ENCODE measurements at regions not wholly inside any gene's neighbourhood (a gene's known extent, or its start where the extent isn't known, plus 50 kb on each side); places are given as distances from the start of the nearest gene placed in this dataset.

DNA sequence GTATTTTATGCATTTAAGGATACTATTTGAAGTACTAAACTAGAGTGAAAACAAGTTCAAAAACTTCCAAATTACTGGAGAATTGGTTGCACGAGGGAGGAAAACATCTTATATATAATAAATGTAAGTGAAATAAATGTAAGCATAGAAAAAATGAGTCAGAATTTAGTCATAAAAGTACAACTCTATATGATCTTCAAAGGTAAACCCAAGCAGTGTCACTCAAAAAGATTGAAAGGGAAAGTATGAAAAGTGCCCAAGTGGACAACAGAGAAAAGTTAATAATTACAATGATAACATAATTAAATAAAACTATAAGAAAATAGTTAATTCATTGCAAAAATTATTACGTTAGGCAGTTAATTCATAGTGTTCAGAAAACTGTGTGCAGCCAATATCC is 2288.5 kb upstream of the C9orf72 start:
- TF ChIP-seq, protein P1, sequence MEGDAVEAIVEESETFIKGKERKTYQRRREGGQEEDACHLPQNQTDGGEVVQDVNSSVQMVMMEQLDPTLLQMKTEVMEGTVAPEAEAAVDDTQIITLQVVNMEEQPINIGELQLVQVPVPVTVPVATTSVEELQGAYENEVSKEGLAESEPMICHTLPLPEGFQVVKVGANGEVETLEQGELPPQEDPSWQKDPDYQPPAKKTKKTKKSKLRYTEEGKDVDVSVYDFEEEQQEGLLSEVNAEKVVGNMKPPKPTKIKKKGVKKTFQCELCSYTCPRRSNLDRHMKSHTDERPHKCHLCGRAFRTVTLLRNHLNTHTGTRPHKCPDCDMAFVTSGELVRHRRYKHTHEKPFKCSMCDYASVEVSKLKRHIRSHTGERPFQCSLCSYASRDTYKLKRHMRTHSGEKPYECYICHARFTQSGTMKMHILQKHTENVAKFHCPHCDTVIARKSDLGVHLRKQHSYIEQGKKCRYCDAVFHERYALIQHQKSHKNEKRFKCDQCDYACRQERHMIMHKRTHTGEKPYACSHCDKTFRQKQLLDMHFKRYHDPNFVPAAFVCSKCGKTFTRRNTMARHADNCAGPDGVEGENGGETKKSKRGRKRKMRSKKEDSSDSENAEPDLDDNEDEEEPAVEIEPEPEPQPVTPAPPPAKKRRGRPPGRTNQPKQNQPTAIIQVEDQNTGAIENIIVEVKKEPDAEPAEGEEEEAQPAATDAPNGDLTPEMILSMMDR (conservative IDR thresholded peaks at IDR 0.05; ENCODE audit: low read depth, low read length) = no peak
- no peak overlapping the region for H3K4me3 ChIP-seq (ENCODE audit: low read depth, low read length)
- DNase-seq (ENCODE audit: low read depth) = no peak

DNA sequence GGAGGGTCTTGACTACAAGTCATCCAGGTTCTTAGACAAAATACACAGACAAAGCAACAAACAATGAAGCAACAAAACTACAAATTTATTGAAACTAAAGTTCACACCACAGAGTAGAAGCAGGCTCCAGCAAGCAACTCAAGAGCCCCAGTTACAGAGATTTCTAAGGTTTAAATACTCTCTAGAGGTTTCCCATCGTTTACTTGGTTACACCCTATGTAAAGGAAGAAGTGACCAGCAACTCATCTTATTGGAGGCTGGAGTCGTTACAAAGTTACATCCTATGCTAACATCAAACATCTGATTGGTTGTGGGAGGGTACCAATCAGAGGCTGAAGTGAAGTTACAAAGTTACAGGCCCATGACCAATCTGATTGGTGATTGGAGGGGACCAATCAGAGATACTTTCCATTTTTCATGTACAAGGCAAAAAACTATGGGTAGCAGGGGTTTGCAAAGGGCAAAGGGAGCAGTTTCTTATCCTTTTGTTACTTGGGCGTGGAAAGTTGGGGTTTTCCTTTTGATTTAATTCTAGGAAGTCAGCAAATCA is 2292.6 kb upstream of the C9orf72 start:
- H3K4me3 ChIP-seq (ENCODE audit: low read depth, low read length) = no peak overlapping the region
- TF ChIP-seq, protein P1 (conservative IDR thresholded peaks at IDR 0.05; ENCODE audit: low read depth, low read length) = no peak
- no peak for DNase-seq (ENCODE audit: low read depth)

DNA sequence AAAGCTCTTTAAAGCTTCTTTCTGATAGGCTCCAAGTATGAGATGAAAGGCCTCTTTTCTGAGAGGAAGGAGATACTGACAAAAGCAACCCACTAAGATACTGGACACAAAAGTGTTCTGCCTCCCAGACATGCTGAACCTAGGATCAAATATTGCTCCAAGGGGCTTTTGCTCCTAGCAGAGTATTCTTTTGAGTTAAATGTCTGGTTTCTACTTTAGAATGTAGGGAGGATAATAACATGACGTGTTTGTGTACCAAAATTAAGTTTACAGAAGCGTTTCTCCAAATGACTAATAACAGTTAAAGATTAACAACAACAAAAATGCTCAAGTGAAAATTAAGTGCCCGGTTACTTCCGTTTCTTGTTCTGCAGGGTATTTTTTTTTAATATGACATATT is 2293.3 kb upstream of the C9orf72 start:
- TF ChIP-seq, protein P1 (conservative IDR thresholded peaks at IDR 0.05; ENCODE audit: low read depth, low read length) = no peak
- no peak for DNase-seq (ENCODE audit: low read depth)
- H3K4me3 ChIP-seq (ENCODE audit: low read depth, low read length) = no peak overlapping the region

DNA sequence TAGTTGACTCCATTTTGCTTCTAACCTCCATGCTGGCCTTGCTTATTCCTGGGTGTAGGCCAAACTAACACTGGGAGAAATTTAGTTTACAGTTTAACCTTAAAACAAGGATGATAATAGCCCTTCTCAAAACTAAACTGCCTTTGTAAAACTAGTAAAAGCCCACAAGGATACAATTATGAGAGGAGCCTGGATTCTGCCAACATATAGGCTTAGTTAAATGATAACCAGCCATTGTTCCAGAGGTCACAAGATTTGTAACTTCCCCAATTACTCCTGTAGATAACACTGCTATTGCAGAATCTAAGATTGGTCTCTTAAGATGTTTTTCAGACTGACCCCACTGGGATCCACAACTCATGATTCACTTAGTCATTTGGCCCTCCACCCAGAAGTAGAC is 2300.3 kb upstream of the C9orf72 start:
- TF ChIP-seq, protein P1 (conservative IDR thresholded peaks at IDR 0.05; ENCODE audit: low read depth, low read length) = no peak
- no peak for DNase-seq (ENCODE audit: low read depth)
- H3K4me3 ChIP-seq (ENCODE audit: low read depth, low read length) = no peak overlapping the region

DNA sequence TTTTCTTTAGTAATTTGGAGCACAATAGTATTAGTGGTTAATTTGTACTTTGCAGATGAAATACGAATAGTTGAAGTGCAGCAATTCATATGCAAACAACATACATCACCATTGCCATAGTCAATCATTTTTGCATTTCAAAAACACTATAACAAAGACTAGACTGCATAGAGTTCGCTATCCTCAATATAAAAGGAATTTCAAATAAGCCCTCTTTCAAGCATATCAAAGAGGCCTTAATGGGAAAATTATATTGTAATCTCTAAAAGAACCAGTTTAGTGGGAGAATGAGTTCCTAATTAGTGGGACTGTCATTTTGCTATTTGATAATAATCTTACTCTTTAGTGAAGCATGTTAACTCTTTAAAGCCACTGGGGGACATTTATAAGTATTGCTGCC is 2302.3 kb upstream of the C9orf72 start:
- TF ChIP-seq, protein P1 (conservative IDR thresholded peaks at IDR 0.05; ENCODE audit: low read depth, low read length) = no peak

DNA sequence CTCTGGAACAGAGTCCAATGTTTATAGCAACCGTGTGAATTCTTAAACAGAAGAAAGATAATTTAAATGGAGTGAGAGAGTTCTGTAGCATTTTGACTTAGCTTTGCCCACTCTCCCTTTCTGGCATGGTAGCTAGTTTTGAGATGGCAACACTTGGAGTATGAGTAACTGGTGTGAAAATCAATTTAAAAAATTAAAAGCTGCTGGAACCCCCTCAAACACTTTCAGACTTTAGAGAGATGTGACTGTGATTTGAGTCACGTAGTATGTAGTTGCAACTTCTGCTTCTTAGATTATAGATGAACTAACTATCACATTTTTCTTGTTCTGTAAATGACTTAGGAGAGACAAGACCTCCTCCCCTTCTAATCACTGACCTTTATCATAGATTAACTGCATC is 2309.5 kb upstream of the C9orf72 start:
- H3K4me3 ChIP-seq (ENCODE audit: low read depth, low read length) = no peak overlapping the region
- DNase-seq (ENCODE audit: low read depth) = no peak
- TF ChIP-seq, protein P1 (conservative IDR thresholded peaks at IDR 0.05; ENCODE audit: low read depth, low read length) = no peak

More for the DNA sequence above, 2302.3 kb upstream of the C9orf72 start:
- DNase-seq (ENCODE audit: low read depth) = no peak
- no peak overlapping the region for H3K4me3 ChIP-seq (ENCODE audit: low read depth, low read length)

DNA sequence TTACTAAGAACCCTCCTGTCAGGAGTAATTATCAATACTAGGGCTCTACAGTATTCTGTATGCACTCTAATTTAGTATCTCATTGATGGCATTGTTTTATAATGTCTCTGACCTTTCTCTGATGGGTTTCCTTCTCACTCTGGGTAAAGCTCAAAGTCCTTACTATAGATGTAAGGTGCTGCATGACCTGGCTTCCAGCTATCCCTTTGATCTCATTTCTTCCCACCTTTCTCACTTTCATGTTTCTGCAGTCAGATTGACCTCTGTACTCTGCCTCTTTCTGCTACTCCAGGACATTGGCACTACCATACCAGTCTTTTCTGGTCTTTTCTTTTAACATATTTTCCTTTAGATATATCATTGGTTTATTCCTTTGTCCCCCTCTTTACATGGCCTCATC is 2332.8 kb upstream of the C9orf72 start:
- DNase-seq (ENCODE audit: low read depth) = no peak
- H3K4me3 ChIP-seq (ENCODE audit: low read depth, low read length) = no peak overlapping the region
- TF ChIP-seq, protein P1 (conservative IDR thresholded peaks at IDR 0.05; ENCODE audit: low read depth, low read length) = no peak

Data from choroid plexus epithelial cell (primary cell).